SK-N-SH (cell line): ENCODE measurements at regions not wholly inside any gene's neighbourhood (a gene's known extent, or its start where the extent isn't known, plus 50 kb on each side); places are given as distances from the start of the nearest gene placed in this dataset.

Experiments used
- FOSL2 ChIP-seq: IDR thresholded peaks from 2 replicates; pipeline ENCODE4 v1.4.0; 2012; ENCODE audit warnings: low read depth, mild to moderate bottlenecking, moderate library complexity, borderline replicate concordance
- GABPA ChIP-seq: IDR thresholded peaks from 2 replicates; pipeline ENCODE4 v1.4.0; 2012; ENCODE audit warnings: low read depth, mild to moderate bottlenecking
- JUND ChIP-seq: IDR thresholded peaks from 2 replicates; pipeline ENCODE4 v1.4.0; 2012
- POLR2AphosphoS5 ChIP-seq: IDR thresholded peaks from 2 replicates; pipeline ENCODE4 v1.6.1; 2012; ENCODE audit warnings: low read depth, low read length
- RFX5 ChIP-seq: IDR thresholded peaks from 2 replicates; pipeline ENCODE4 v1.6.1; 2012; ENCODE audit warnings: mild to moderate bottlenecking, improper control_type of control experiment, low read length
- SIN3A ChIP-seq: IDR thresholded peaks from 2 replicates; pipeline ENCODE4 v1.6.1; 2012; ENCODE audit warnings: low read depth, mild to moderate bottlenecking, low read length, moderate library complexity, borderline replicate concordance
- TAF1 ChIP-seq: IDR thresholded peaks from 2 replicates; pipeline ENCODE4 v1.6.1; 2012; ENCODE audit warnings: low read depth, mild to moderate bottlenecking, low read length, moderate library complexity, borderline replicate concordance
- TEAD4 ChIP-seq: IDR thresholded peaks from 2 replicates; pipeline ENCODE4 v1.4.0; 2012; ENCODE audit warnings: mild to moderate bottlenecking, borderline replicate concordance; ENCODE audit not compliant: insufficient read depth
- YY1 ChIP-seq: IDR thresholded peaks from 2 replicates; pipeline ENCODE4 v1.4.0; 2012; ENCODE audit warnings: low read depth, mild to moderate bottlenecking
- TF ChIP-seq, protein P1 (sequence below): IDR thresholded peaks from 2 replicates; pipeline ENCODE4 v1.6.1; 2012; ENCODE audit warnings: mild to moderate bottlenecking, low read depth, low read length, moderate library complexity
- TF ChIP-seq, protein P2 (sequence below): fragments of 200-600 bp; sonication (generic); IDR thresholded peaks from 2 replicates; pipeline ENCODE4 v1.6.1; 2017; ENCODE audit warnings: antibody characterized with exemption, mild to moderate bottlenecking, moderate library complexity
- TF ChIP-seq, protein P3 (sequence below): IDR thresholded peaks from 2 replicates; pipeline ENCODE4 v1.4.0; 2012; ENCODE audit warnings: low read depth
- TF ChIP-seq, protein P4 (sequence below): fragments of 150-350 bp; IDR thresholded peaks from 2 replicates; pipeline ENCODE4 v1.6.1; 2017; ENCODE audit warnings: antibody characterized with exemption, low read length, low read depth, borderline replicate concordance

DNA sequence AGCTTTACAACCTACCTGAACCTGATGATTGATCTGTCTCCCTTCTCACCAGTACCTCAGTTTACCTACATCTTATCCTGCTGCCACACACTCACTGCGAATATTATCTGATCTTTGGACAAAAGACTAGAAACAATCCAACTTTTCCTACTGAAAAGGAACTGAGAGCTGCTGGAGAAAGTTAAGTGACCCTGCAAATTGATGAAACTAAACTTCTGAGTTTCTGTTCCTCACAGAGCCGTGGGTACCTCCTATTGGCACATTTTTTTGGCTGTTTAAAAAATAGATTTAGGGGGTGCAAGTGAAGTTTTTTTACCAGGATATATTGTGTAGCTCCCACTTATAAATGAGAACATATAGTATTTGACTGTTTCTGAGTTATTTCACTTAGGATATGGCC, 66.0 kb upstream of the STARD3NL start:
- TF ChIP-seq GABPA = no peak
- TF ChIP-seq, protein P1, sequence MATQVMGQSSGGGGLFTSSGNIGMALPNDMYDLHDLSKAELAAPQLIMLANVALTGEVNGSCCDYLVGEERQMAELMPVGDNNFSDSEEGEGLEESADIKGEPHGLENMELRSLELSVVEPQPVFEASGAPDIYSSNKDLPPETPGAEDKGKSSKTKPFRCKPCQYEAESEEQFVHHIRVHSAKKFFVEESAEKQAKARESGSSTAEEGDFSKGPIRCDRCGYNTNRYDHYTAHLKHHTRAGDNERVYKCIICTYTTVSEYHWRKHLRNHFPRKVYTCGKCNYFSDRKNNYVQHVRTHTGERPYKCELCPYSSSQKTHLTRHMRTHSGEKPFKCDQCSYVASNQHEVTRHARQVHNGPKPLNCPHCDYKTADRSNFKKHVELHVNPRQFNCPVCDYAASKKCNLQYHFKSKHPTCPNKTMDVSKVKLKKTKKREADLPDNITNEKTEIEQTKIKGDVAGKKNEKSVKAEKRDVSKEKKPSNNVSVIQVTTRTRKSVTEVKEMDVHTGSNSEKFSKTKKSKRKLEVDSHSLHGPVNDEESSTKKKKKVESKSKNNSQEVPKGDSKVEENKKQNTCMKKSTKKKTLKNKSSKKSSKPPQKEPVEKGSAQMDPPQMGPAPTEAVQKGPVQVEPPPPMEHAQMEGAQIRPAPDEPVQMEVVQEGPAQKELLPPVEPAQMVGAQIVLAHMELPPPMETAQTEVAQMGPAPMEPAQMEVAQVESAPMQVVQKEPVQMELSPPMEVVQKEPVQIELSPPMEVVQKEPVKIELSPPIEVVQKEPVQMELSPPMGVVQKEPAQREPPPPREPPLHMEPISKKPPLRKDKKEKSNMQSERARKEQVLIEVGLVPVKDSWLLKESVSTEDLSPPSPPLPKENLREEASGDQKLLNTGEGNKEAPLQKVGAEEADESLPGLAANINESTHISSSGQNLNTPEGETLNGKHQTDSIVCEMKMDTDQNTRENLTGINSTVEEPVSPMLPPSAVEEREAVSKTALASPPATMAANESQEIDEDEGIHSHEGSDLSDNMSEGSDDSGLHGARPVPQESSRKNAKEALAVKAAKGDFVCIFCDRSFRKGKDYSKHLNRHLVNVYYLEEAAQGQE = no peak
- TF ChIP-seq POLR2AphosphoS5 = no peak
- TF ChIP-seq FOSL2 = no peak
- TF ChIP-seq, protein P2, sequence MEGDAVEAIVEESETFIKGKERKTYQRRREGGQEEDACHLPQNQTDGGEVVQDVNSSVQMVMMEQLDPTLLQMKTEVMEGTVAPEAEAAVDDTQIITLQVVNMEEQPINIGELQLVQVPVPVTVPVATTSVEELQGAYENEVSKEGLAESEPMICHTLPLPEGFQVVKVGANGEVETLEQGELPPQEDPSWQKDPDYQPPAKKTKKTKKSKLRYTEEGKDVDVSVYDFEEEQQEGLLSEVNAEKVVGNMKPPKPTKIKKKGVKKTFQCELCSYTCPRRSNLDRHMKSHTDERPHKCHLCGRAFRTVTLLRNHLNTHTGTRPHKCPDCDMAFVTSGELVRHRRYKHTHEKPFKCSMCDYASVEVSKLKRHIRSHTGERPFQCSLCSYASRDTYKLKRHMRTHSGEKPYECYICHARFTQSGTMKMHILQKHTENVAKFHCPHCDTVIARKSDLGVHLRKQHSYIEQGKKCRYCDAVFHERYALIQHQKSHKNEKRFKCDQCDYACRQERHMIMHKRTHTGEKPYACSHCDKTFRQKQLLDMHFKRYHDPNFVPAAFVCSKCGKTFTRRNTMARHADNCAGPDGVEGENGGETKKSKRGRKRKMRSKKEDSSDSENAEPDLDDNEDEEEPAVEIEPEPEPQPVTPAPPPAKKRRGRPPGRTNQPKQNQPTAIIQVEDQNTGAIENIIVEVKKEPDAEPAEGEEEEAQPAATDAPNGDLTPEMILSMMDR = no peak
- no peak for TF ChIP-seq TAF1
- TF ChIP-seq RFX5 = no peak
- TF ChIP-seq, protein P3, sequence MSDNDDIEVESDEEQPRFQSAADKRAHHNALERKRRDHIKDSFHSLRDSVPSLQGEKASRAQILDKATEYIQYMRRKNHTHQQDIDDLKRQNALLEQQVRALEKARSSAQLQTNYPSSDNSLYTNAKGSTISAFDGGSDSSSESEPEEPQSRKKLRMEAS = no peak
- no peak for TF ChIP-seq JUND
- TF ChIP-seq TEAD4 = no peak
- no peak for TF ChIP-seq SIN3A
- TF ChIP-seq YY1 = no peak
- TF ChIP-seq, protein P4, sequence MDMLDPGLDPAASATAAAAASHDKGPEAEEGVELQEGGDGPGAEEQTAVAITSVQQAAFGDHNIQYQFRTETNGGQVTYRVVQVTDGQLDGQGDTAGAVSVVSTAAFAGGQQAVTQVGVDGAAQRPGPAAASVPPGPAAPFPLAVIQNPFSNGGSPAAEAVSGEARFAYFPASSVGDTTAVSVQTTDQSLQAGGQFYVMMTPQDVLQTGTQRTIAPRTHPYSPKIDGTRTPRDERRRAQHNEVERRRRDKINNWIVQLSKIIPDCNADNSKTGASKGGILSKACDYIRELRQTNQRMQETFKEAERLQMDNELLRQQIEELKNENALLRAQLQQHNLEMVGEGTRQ = no peak
